IMR-90 (cell line): ENCODE measurements at regions not wholly inside any gene's neighbourhood (a gene's known extent, or its start where the extent isn't known, plus 50 kb on each side); places are given as distances from the start of the nearest gene placed in this dataset.

Source experiments
- ATAC-seq: fragments of 200-7000 bp; cut with Tn5 transposase; 2 replicates; pipeline ENCODE4 v1.9.1; 2020; ENCODE audit warnings: low read depth, mild to moderate bottlenecking, moderate library complexity
- BruUV-seq: library from RNA; stranded (reverse); fragments of 400-500 nt; replicated peaks from 2 replicates; lab custom pipeline; 2021; lab: Mats Ljungman, UMichigan
- CTCF ChIA-PET: fragments of 300-600 bp; formaldehyde crosslinking; extraction: SDS; loops from one replicate; lab custom pipeline; 2021; ENCODE audit warnings: antibody characterized with exemption; lab: Yijun Ruan, JAX
- POLR2A ChIA-PET: fragments of 300-600 bp; sonication (Branson Sonifier 250); formaldehyde crosslinking; loops from one replicate; lab custom pipeline; 2022; ENCODE audit warnings: antibody characterized with exemption; ENCODE audit not compliant: unreplicated experiment; lab: Charles Lee
- DNase-seq: peaks from one replicate; pipeline ENCODE4 v3.0.0; 2013
- H2AFZ ChIP-seq: replicated peaks from 2 replicates; pipeline ENCODE3; 2013; ENCODE audit warnings: low read length, mild to moderate bottlenecking; ENCODE audit not compliant: poor library complexity
- H2AK5ac ChIP-seq: 2 replicates; pipeline ENCODE4 v1.6.1; 2013; ENCODE audit warnings: low read depth, low read length, inconsistent platforms
- H2AK9ac ChIP-seq: replicated peaks from 2 replicates; pipeline ENCODE3; 2013; ENCODE audit warnings: mild to moderate bottlenecking, low read depth, low read length, moderate library complexity; ENCODE audit not compliant: poor library complexity
- H2BK120ac ChIP-seq: 2 replicates; pipeline ENCODE4 v1.6.1; 2013; ENCODE audit warnings: low read depth, low read length, inconsistent platforms
- H2BK15ac ChIP-seq: 3 replicates; pipeline ENCODE4 v1.6.1; 2013; ENCODE audit warnings: low read depth, low read length, inconsistent platforms
- H2BK20ac ChIP-seq: 2 replicates; pipeline ENCODE4 v1.6.1; 2013; ENCODE audit warnings: low read depth, mild to moderate bottlenecking, inconsistent platforms, low read length, moderate library complexity
- H2BK5ac ChIP-seq: 2 replicates; pipeline ENCODE4 v1.6.1; 2013; ENCODE audit warnings: mild to moderate bottlenecking, low read depth, low read length, inconsistent platforms; ENCODE audit not compliant: poor library complexity, severe bottlenecking
- H3K14ac ChIP-seq: replicated peaks from 2 replicates; pipeline ENCODE4 v1.6.1; 2013; ENCODE audit warnings: low read depth, low read length, inconsistent platforms
- H3K18ac ChIP-seq: 2 replicates; pipeline ENCODE4 v1.6.1; 2013; ENCODE audit warnings: low read depth, low read length, control low read depth
- H3K23ac ChIP-seq: 2 replicates; pipeline ENCODE4 v1.6.1; 2013; ENCODE audit warnings: low read depth, low read length, inconsistent platforms
- H3K27ac ChIP-seq: 2 replicates; pipeline ENCODE4 v1.5.1; 2013; ENCODE audit warnings: mild to moderate bottlenecking, control low read depth, low read length; ENCODE audit not compliant: insufficient read depth
- H3K27me3 ChIP-seq: 2 replicates; pipeline ENCODE4 v1.6.1; 2013; ENCODE audit warnings: low read length; ENCODE audit not compliant: control insufficient read depth, insufficient read depth
- H3K36me3 ChIP-seq: 2 replicates; pipeline ENCODE4 v1.6.1; 2013; ENCODE audit warnings: low read length, mixed read lengths; ENCODE audit not compliant: control insufficient read depth, insufficient read depth
- H3K4ac ChIP-seq: 2 replicates; pipeline ENCODE4 v1.6.1; 2013; ENCODE audit warnings: low read depth, low read length, inconsistent platforms
- H3K4me1 ChIP-seq: 2 replicates; pipeline ENCODE4 v1.6.1; 2013; ENCODE audit warnings: low read length, mixed read lengths; ENCODE audit not compliant: control insufficient read depth, insufficient read depth
- H3K4me2 ChIP-seq: 2 replicates; pipeline ENCODE4 v1.6.1; 2013; ENCODE audit warnings: low read depth, mild to moderate bottlenecking, control low read depth, low read length, moderate library complexity
- H3K4me3 ChIP-seq: 2 replicates; pipeline ENCODE4 v1.5.1; 2013; ENCODE audit warnings: low read depth, mild to moderate bottlenecking, control low read depth, low read length, moderate library complexity; ENCODE audit not compliant: insufficient read depth
- H3K56ac ChIP-seq: 2 replicates; pipeline ENCODE4 v1.6.1; 2013; ENCODE audit warnings: low read length, inconsistent platforms; ENCODE audit not compliant: insufficient read depth; ENCODE audit errors: extremely low read depth
- H3K79me1 ChIP-seq, 2 experiments: 2 replicates each; pipeline ENCODE4 v1.6.1; 2013; ENCODE audit warnings: low read length in 2 of 2, inconsistent platforms in 1 of 2, low read depth in 1 of 2
- H3K9ac ChIP-seq: 2 replicates; pipeline ENCODE4 v1.6.1; 2013; ENCODE audit warnings: low read depth, low read length, control low read depth
- H3K9me1 ChIP-seq: 2 replicates; pipeline ENCODE4 v1.6.1; 2013; ENCODE audit warnings: low read length, inconsistent platforms; ENCODE audit not compliant: insufficient read depth
- H3K9me3 ChIP-seq: 2 replicates; pipeline ENCODE4 v1.6.1; 2013; ENCODE audit warnings: low read length; ENCODE audit not compliant: control insufficient read depth, insufficient read depth
- H4K20me1 ChIP-seq: 2 replicates; pipeline ENCODE4 v1.6.1; 2013; ENCODE audit warnings: low read length, inconsistent platforms; ENCODE audit not compliant: insufficient read depth
- H4K5ac ChIP-seq: 2 replicates; pipeline ENCODE4 v1.6.1; 2013; ENCODE audit warnings: mild to moderate bottlenecking, low read depth, low read length, control low read depth
- H4K8ac ChIP-seq, 2 experiments: 2 replicates each; pipeline ENCODE4 v1.6.1; 2013; ENCODE audit warnings: low read depth in 2 of 2, low read length in 2 of 2, control low read depth in 1 of 2, inconsistent platforms in 1 of 2
- H4K91ac ChIP-seq: 2 replicates; pipeline ENCODE4 v1.6.1; 2013; ENCODE audit warnings: low read depth, low read length, inconsistent platforms; ENCODE audit not compliant: insufficient read depth
- CHD1 ChIP-seq: IDR thresholded peaks from 2 replicates; pipeline ENCODE4 v1.6.1; 2012; ENCODE audit warnings: low read depth, low read length, improper control_type of control experiment
- CTCF ChIP-seq: conservative IDR thresholded peaks from 2 replicates; pipeline ENCODE4 v1.5.1; 2012; ENCODE audit warnings: mild to moderate bottlenecking, low read depth, low read length, improper control_type of control experiment
- FOS ChIP-seq: fragments of 150-350 bp; IDR thresholded peaks from 2 replicates; pipeline ENCODE4 v1.6.1; 2016; ENCODE audit warnings: low read depth, low read length
- RAD21 ChIP-seq: IDR thresholded peaks from 2 replicates; pipeline ENCODE4 v1.6.1; 2012; ENCODE audit warnings: low read length, improper control_type of control experiment
- RCOR1 ChIP-seq: IDR thresholded peaks from 2 replicates; pipeline ENCODE4 v1.6.1; 2012; ENCODE audit warnings: mild to moderate bottlenecking, low read length, improper control_type of control experiment; ENCODE audit not compliant: insufficient replicate concordance
- RFX5 ChIP-seq: IDR thresholded peaks from 2 replicates; pipeline ENCODE4 v1.8.0; 2012; ENCODE audit warnings: low read depth, mild to moderate bottlenecking, low read length, moderate library complexity
- WGBS, 2 experiments: methylation state at CpG; one replicate each; pipeline versions ENCODE4 v1.1.5 to v1.1.7; 2013; ENCODE audit warnings: missing lambda C conversion rate in 2 of 2; ENCODE audit not compliant: insufficient read length in 1 of 2; ENCODE audit errors: extremely low coverage in 2 of 2; 5-methylcytosine and 5-hydroxymethylcytosine counted together
- dilution Hi-C: fragments of 300-500 bp; cut with HindIII; formaldehyde crosslinking; loops from one replicate; pipeline ENCODE4 v1.14.3; 2018; ENCODE audit warnings: low sequenced_read_pairs; ENCODE audit not compliant: unreplicated experiment
- in situ Hi-C: fragments of 300-500 bp; cut with MboI; formaldehyde crosslinking; loops from 3 replicates; pipeline ENCODE4 v1.14.3; 2019; ENCODE audit warnings: low sequenced_read_pairs, inconsistent platforms, mixed read lengths
- intact Hi-C: fragments of 100-400 bp; cut with micrococcal nuclease; formaldehyde crosslinking; loops from 2 replicates; pipeline ENCODE4 v1.10.0; 2022

- peak; percentile 9; the same call in 1 of the 2 replicates for TF ChIP-seq RAD21
- no peak for TF ChIP-seq CHD1
These were observed 76.6 kb upstream of the KLF12 start (continued) for GRCh38 chr13:74210693-74211393.

GRCh38 chr13:74206855-74207254, 72.7 kb upstream of the KLF12 start:
- peak overlapping the region; percentile 95 for H3K4ac ChIP-seq
- H3K27ac ChIP-seq: peak overlapping the region; percentile 81; the same call in 1 of the 2 replicates
- peak overlapping the region; percentile 93 for H4K5ac ChIP-seq
- no peaks in the 10 kb centered on the region for H3K9me3 ChIP-seq
- H4K91ac ChIP-seq: peak overlapping the region; percentile 96
- no peaks in the 10 kb centered on the region for H3K36me3 ChIP-seq
- peaks cover 3% of the 10 kb centered on the region; the same call in 1 of the 2 replicates for H3K9me1 ChIP-seq
- dilution Hi-C loops: no loop called here
- H3K56ac ChIP-seq: peak overlapping the region; percentile 74
- H2AK9ac ChIP-seq: no peak overlapping the region
- no peak for TF ChIP-seq RFX5
- no peak for TF ChIP-seq RCOR1
- TF ChIP-seq CTCF: no peak
- TF ChIP-seq FOS: no peak
- H2BK5ac ChIP-seq: peak overlapping the region; percentile 89
- no peak overlapping the region for H3K4me2 ChIP-seq
- no peak overlapping the region for H2AFZ ChIP-seq
- peak overlapping the region; percentile 95 for H2BK120ac ChIP-seq
- POLR2A ChIA-PET: no interaction called here
- no peaks in the 10 kb centered on the region for H4K20me1 ChIP-seq
- peaks cover 24% of the 10 kb centered on the region for H3K4me1 ChIP-seq
- no peak overlapping the region for H3K4me3 ChIP-seq
- H4K8ac ChIP-seq: peak overlapping the region; percentile 65 to 91
- H3K18ac ChIP-seq: peak overlapping the region; percentile 97
- H3K27me3 ChIP-seq: no peaks in the 10 kb centered on the region
- peak overlapping the region; percentile 74 for H3K14ac ChIP-seq
- peak overlapping the region; percentile 96 for H2BK20ac ChIP-seq
- in situ Hi-C loops: no loop called here
- CTCF ChIA-PET: no interaction called here
- intact Hi-C loops: loop anchor here (5.0 to 10.0 kb wide), 4 partner anchors 75 to 1008 kb away; partner anchors contain the start of gene KLF12
- ATAC-seq (no peak), DNase-seq (no peak)
- H2AK5ac ChIP-seq: peak overlapping the region; percentile 90
- no CpG with 5 or more reads among the region's 1 CpG for WGBS, 2 experiments
- peak overlapping the region; percentile 98 for H2BK15ac ChIP-seq
- no peaks in the 10 kb centered on the region; a peak in 2 of 4 replicates for H3K79me1 ChIP-seq
- no peak overlapping the region for H3K9ac ChIP-seq
- H3K23ac ChIP-seq: peak overlapping the region; percentile 30; the same call in 1 of the 2 replicates
- no TSS peak for BruUV-seq
